Neural crest cell (in vitro differentiated cells): ENCODE measurements at regions not wholly inside any gene's neighbourhood (a gene's known extent, or its start where the extent isn't known, plus 50 kb on each side); places are given as distances from the start of the nearest gene placed in this dataset.
A peak's percentile ranks its signal among the peaks of the same experiment; 100 is the strongest.

Experiments used
- DNase-seq: peaks from one replicate; pipeline ENCODE4 v3.0.0; 2021; ENCODE audit warnings: low read depth, mixed read lengths, low spot score
- H3K27ac Mint-ChIP-seq: one replicate; pipeline ENCODE4 v1.8.0; 2021; ENCODE audit warnings: mild to moderate bottlenecking, mixed read lengths; ENCODE audit not compliant: unreplicated experiment
- H3K27me3 Mint-ChIP-seq: 2 replicates; pipeline ENCODE4 v1.8.0; 2021; ENCODE audit warnings: low read depth, mild to moderate bottlenecking, mixed read lengths
- H3K36me3 Mint-ChIP-seq: 2 replicates; pipeline ENCODE4 v1.8.0; 2021; ENCODE audit warnings: low read depth, mild to moderate bottlenecking, mixed read lengths
- H3K4me1 Mint-ChIP-seq: 2 replicates; pipeline ENCODE4 v1.8.0; 2021; ENCODE audit warnings: mixed read lengths
- H3K4me3 Mint-ChIP-seq: one replicate; pipeline ENCODE4 v1.8.0; 2021; ENCODE audit warnings: mild to moderate bottlenecking, mixed read lengths
- H3K9me3 Mint-ChIP-seq: 2 replicates; pipeline ENCODE4 v1.8.0; 2021; ENCODE audit warnings: mixed read lengths
- TF ChIP-seq, protein P1 (sequence below): fragments of 200-600 bp; sonication (generic); conservative IDR thresholded peaks from 2 replicates; pipeline ENCODE4 v1.5.0; 2021; ENCODE audit warnings: antibody characterized with exemption, mild to moderate bottlenecking

DNA sequence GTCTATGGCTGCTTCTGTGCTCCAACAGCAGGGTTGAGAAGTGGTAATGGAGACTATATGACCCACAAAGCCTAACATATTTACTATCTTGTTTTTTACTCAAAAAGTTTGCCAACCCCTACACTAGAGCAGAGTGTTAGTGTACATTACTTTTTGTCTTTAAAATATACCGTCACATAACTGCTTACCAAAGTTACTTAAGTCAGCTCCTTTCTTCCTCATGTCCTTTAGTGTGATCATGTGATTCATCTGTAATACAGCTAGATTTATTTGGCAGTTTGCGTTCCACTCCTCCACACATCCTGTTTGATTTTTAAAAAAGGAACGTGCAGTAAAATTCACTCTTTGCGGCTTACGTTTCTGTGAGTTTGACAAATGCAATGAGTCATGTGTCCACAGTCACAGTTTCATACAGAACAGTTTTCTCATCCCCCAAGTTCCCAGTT lies 162.4 kb upstream of the GPRIN3 start:
- TF ChIP-seq, protein P1, sequence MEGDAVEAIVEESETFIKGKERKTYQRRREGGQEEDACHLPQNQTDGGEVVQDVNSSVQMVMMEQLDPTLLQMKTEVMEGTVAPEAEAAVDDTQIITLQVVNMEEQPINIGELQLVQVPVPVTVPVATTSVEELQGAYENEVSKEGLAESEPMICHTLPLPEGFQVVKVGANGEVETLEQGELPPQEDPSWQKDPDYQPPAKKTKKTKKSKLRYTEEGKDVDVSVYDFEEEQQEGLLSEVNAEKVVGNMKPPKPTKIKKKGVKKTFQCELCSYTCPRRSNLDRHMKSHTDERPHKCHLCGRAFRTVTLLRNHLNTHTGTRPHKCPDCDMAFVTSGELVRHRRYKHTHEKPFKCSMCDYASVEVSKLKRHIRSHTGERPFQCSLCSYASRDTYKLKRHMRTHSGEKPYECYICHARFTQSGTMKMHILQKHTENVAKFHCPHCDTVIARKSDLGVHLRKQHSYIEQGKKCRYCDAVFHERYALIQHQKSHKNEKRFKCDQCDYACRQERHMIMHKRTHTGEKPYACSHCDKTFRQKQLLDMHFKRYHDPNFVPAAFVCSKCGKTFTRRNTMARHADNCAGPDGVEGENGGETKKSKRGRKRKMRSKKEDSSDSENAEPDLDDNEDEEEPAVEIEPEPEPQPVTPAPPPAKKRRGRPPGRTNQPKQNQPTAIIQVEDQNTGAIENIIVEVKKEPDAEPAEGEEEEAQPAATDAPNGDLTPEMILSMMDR: no peak
- Mint-ChIP-seq H3K4me3 (no peak overlapping the region), H3K36me3 (no peaks in the 10 kb centered on the region), H3K4me1 (no peaks in the 10 kb centered on the region), H3K27ac (no peak overlapping the region), H3K27me3 (no peaks in the 10 kb centered on the region), H3K9me3 (no peaks in the 10 kb centered on the region)
- DNase-seq: no peak

- H3K36me3 Mint-ChIP-seq: no peaks in the 10 kb centered on the region
- H3K4me1 Mint-ChIP-seq: no peaks in the 10 kb centered on the region
- H3K27ac Mint-ChIP-seq: no peak overlapping the region
- no peaks in the 10 kb centered on the region for H3K9me3 Mint-ChIP-seq
- TF ChIP-seq, protein P1: no peak
- H3K4me3 Mint-ChIP-seq: no peak overlapping the region
- H3K27me3 Mint-ChIP-seq: no peaks in the 10 kb centered on the region
- DNase-seq: no peak
Measured at GRCh38 chr4:89469516-89469915, 161.9 kb upstream of the GPRIN3 start.

DNA sequence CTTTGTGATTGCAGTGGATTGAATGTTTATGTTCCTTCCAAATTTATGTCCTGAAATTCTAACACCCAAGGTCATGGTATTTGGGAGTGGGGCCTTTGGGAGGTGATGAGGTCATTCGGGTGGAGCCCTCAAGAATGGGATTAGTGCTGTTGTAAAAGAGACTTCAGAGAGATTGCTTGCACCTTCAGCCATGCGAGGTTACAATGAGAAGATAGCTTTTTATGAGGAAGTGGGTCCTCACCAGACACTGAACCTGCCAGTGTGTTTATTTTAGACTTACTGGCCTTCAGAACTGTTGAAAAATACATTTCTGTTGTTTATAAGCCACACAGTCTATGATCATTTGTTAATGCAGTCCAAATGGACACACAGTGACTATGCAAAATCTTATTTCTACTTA lies 161.0 kb upstream of the GPRIN3 start:
- H3K4me3 Mint-ChIP-seq: no peak overlapping the region
- no peaks in the 10 kb centered on the region for H3K27me3 Mint-ChIP-seq
- no peaks in the 10 kb centered on the region for H3K36me3 Mint-ChIP-seq
- peak overlapping the region; percentile 71 for H3K27ac Mint-ChIP-seq
- no peaks in the 10 kb centered on the region for H3K9me3 Mint-ChIP-seq
- no peaks in the 10 kb centered on the region for H3K4me1 Mint-ChIP-seq
- TF ChIP-seq, protein P1: no peak
- DNase-seq: no peak

DNA sequence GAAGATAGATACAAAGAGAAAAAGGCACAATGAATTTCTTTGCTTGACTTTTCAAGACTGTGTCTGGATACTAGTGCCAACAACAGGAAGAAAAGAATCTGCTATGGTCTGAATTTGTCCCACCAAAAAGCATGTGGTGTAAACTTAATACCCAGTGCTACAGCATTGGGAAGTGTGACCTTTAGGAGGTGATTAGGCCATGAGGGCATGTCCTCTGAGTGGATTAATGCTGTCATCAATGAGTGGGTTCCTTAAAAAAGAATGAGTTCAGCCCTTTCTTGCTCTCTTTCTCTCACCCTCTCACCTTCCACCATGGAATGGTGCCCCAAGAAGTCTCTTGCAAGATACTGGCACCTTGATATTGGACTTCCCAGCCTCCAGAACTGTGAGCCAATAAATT lies 155.7 kb upstream of the GPRIN3 start:
- no peak for DNase-seq
- no peaks in the 10 kb centered on the region for H3K36me3 Mint-ChIP-seq
- no peaks in the 10 kb centered on the region for H3K4me1 Mint-ChIP-seq
- no peak overlapping the region for H3K27ac Mint-ChIP-seq
- peaks cover 2% of the 10 kb centered on the region for H3K9me3 Mint-ChIP-seq
- H3K27me3 Mint-ChIP-seq: no peaks in the 10 kb centered on the region
- no peak overlapping the region for H3K4me3 Mint-ChIP-seq
- TF ChIP-seq, protein P1: no peak

GRCh38 chr4:89447543-89447942 lies 139.9 kb upstream of the GPRIN3 start:
- Mint-ChIP-seq H3K9me3 (peaks cover 17% of the 10 kb centered on the region), H3K4me1 (no peaks in the 10 kb centered on the region), H3K27me3 (no peaks in the 10 kb centered on the region), H3K4me3 (no peak overlapping the region), H3K27ac (no peak overlapping the region), H3K36me3 (peaks cover 16% of the 10 kb centered on the region)
- no peak for DNase-seq
- TF ChIP-seq, protein P1: no peak

DNA sequence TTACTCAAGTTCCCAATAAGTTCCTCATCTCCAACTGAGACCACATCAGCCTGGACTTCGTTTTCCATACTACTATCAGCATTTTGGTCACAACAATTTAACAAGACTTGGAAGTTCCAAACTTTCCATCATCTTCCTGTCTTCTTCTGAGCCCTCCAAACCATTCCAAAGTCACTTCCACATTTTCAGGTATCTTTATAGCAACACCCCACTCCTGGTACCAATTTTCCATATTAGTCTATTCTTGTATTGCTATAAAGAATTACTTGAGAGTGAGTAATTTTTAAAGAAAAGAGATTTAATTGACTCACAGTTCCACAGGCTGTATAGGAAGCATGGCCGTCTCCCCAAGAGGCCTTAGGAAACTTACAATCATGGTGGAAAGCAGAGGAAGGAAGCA lies 138.6 kb upstream of the GPRIN3 start:
- peaks cover 16% of the 10 kb centered on the region for H3K36me3 Mint-ChIP-seq
- no peak overlapping the region for H3K4me3 Mint-ChIP-seq
- no peak for DNase-seq
- peaks cover 19% of the 10 kb centered on the region for H3K9me3 Mint-ChIP-seq
- no peaks in the 10 kb centered on the region for H3K27me3 Mint-ChIP-seq
- H3K27ac Mint-ChIP-seq: no peak overlapping the region
- no peaks in the 10 kb centered on the region for H3K4me1 Mint-ChIP-seq
- TF ChIP-seq, protein P1: no peak
